Hepatocyte (in vitro differentiated cells): ENCODE measurements at regions not wholly inside any gene's neighbourhood (a gene's known extent, or its start where the extent isn't known, plus 50 kb on each side); places are given as distances from the start of the nearest gene placed in this dataset.

Experiments used
- DNase-seq: peaks from one replicate; pipeline ENCODE4 v3.0.0-alpha.2; 2016; ENCODE audit warnings: low spot score
- H2AFZ ChIP-seq: fragments of 200-600 bp; sonication (generic); 2 replicates; pipeline ENCODE4 v1.6.0; 2016; ENCODE audit warnings: antibody characterized with exemption, mild to moderate bottlenecking
- H3K27ac ChIP-seq: fragments of 200-600 bp; sonication (generic); 2 replicates; pipeline ENCODE4 v1.5.1; 2016; ENCODE audit warnings: mild to moderate bottlenecking
- H3K27me3 ChIP-seq: fragments of 200-600 bp; sonication (generic); 2 replicates; pipeline ENCODE4 v1.6.1; 2016
- H3K36me3 ChIP-seq: fragments of 200-600 bp; sonication (generic); replicated peaks from 2 replicates; pipeline ENCODE4 v1.5.1; 2016; ENCODE audit warnings: low read depth; ENCODE audit not compliant: insufficient read depth
- H3K4me1 ChIP-seq: fragments of 200-600 bp; sonication (generic); 2 replicates; pipeline ENCODE4 v1.5.1; 2016; ENCODE audit warnings: mild to moderate bottlenecking, moderate library complexity; ENCODE audit not compliant: insufficient read depth
- H3K4me2 ChIP-seq: fragments of 200-600 bp; sonication (generic); 2 replicates; pipeline ENCODE4 v1.6.0; 2016
- H3K4me3 ChIP-seq: fragments of 200-600 bp; sonication (generic); 2 replicates; pipeline ENCODE4 v1.5.1; 2016; ENCODE audit warnings: mild to moderate bottlenecking
- H3K79me2 ChIP-seq: fragments of 200-600 bp; sonication (generic); 2 replicates; pipeline ENCODE4 v1.6.0; 2017; ENCODE audit warnings: mild to moderate bottlenecking
- H3K9me2 ChIP-seq: fragments of 200-600 bp; sonication (generic); replicated peaks from 2 replicates; pipeline ENCODE4 v1.6.0; 2017; ENCODE audit warnings: mild to moderate bottlenecking; ENCODE audit not compliant: insufficient read depth
- H3K9me3 ChIP-seq: fragments of 200-600 bp; sonication (generic); 2 replicates; pipeline ENCODE4 v1.5.1; 2016; ENCODE audit warnings: low read depth, mild to moderate bottlenecking
- H4K20me1 ChIP-seq: fragments of 200-600 bp; sonication (generic); 2 replicates; pipeline ENCODE4 v1.6.0; 2016; ENCODE audit warnings: mild to moderate bottlenecking; ENCODE audit not compliant: insufficient read depth, poor library complexity, severe bottlenecking
- CTCF ChIP-seq: fragments of 200-600 bp; sonication (generic); IDR thresholded peaks from 2 replicates; pipeline ENCODE4 v1.5.1; 2016; ENCODE audit warnings: antibody characterized with exemption, mild to moderate bottlenecking; ENCODE audit not compliant: poor library complexity
- EZH2 ChIP-seq: fragments of 200-600 bp; sonication (generic); IDR thresholded peaks from 2 replicates; pipeline ENCODE4 v1.6.1; 2016; ENCODE audit warnings: antibody characterized with exemption, mild to moderate bottlenecking, borderline replicate concordance
- EZH2phosphoT487 ChIP-seq: fragments of 200-600 bp; sonication (generic); IDR thresholded peaks from one replicate; pipeline ENCODE4 v1.6.1; 2018; ENCODE audit warnings: antibody characterized with exemption, mild to moderate bottlenecking, low read depth, moderate library complexity; ENCODE audit not compliant: unreplicated experiment, severe bottlenecking
- WGBS: methylation state at CpG from one replicate; pipeline ENCODE4 v1.1.6; 2016; ENCODE audit warnings: low lambda C conversion rate; ENCODE audit errors: missing lambda C conversion rate; 5-methylcytosine and 5-hydroxymethylcytosine counted together

- H3K4me3 ChIP-seq = no peak overlapping the region
- no peak for DNase-seq
- no peak overlapping the region for H2AFZ ChIP-seq
- H3K9me3 ChIP-seq = no peaks in the 10 kb centered on the region
- H3K4me2 ChIP-seq = no peak overlapping the region
- H3K36me3 ChIP-seq = no peaks in the 10 kb centered on the region
- H3K27ac ChIP-seq = no peak overlapping the region
- no peaks in the 10 kb centered on the region for H3K9me2 ChIP-seq
- H3K4me1 ChIP-seq = no peaks in the 10 kb centered on the region
- no peaks in the 10 kb centered on the region for H3K79me2 ChIP-seq
- H4K20me1 ChIP-seq = no peaks in the 10 kb centered on the region
- H3K27me3 ChIP-seq = no peaks in the 10 kb centered on the region
- no peak for TF ChIP-seq EZH2
- no peak for TF ChIP-seq CTCF
- no peak for TF ChIP-seq EZH2phosphoT487
- WGBS = 60% methylated on average over 1 of the region's 1 CpG
Measured at GRCh38 chr9:26437056-26437711, 455.4 kb downstream of the CAAP1 start.

GRCh38 chr9:26426551-26427131 lies 466.0 kb downstream of the CAAP1 start:
- TF ChIP-seq EZH2 = no peak
- no peak for TF ChIP-seq CTCF
- TF ChIP-seq EZH2phosphoT487 = no peak
- 86% methylated on average over 15 of the region's 16 CpGs for WGBS

GRCh38 chr9:26418480-26418879 lies 474.1 kb downstream of the CAAP1 start:
- H3K9me3 ChIP-seq = no peaks in the 10 kb centered on the region
- H3K4me1 ChIP-seq = no peaks in the 10 kb centered on the region
- no peaks in the 10 kb centered on the region for H4K20me1 ChIP-seq
- TF ChIP-seq EZH2 (no peak), CTCF (no peak), EZH2phosphoT487 (no peak)
- H3K9me2 ChIP-seq = no peaks in the 10 kb centered on the region
- DNase-seq = no peak
- no peak overlapping the region for H2AFZ ChIP-seq
- no peak overlapping the region for H3K27ac ChIP-seq
- H3K36me3 ChIP-seq = no peaks in the 10 kb centered on the region
- no peak overlapping the region for H3K4me2 ChIP-seq
- H3K27me3 ChIP-seq = no peaks in the 10 kb centered on the region
- H3K79me2 ChIP-seq = no peaks in the 10 kb centered on the region
- WGBS = 73% methylated on average over 3 of the region's 3 CpGs
- no peak overlapping the region for H3K4me3 ChIP-seq

More at GRCh38 chr9:26426551-26427131, 466.0 kb downstream of the CAAP1 start:
- H3K4me2 ChIP-seq = no peak overlapping the region
- no peaks in the 10 kb centered on the region for H3K4me1 ChIP-seq
- no peak overlapping the region for H3K4me3 ChIP-seq
- no peak overlapping the region for H3K27ac ChIP-seq
- H3K79me2 ChIP-seq = no peaks in the 10 kb centered on the region
- H3K9me3 ChIP-seq = no peaks in the 10 kb centered on the region
- DNase-seq = no peak
- H4K20me1 ChIP-seq = no peaks in the 10 kb centered on the region
- H3K36me3 ChIP-seq = no peaks in the 10 kb centered on the region
- no peak overlapping the region for H2AFZ ChIP-seq
- H3K9me2 ChIP-seq = no peaks in the 10 kb centered on the region
- H3K27me3 ChIP-seq = no peaks in the 10 kb centered on the region
